Vagina (tissue), 2 donors: ENCODE measurements at regions not wholly inside any gene's neighbourhood (a gene's known extent, or its start where the extent isn't known, plus 50 kb on each side); places are given as distances from the start of the nearest gene placed in this dataset.

Source experiments
- POLR2A ChIP-seq, 2 donors: fragments of 450-650 bp; IDR thresholded peaks; one replicate each; pipeline ENCODE4 v1.6.1; 2017; ENCODE audit warnings: antibody characterized with exemption in 2 of 2, mild to moderate bottlenecking in 2 of 2, moderate library complexity in 2 of 2
- POLR2AphosphoS5 ChIP-seq, 2 donors: sonication (generic); formaldehyde crosslinking; IDR thresholded peaks; one replicate each; pipeline ENCODE4 v1.9.0; 2017; ENCODE audit warnings: antibody characterized with exemption in 2 of 2, mild to moderate bottlenecking in 2 of 2, low read depth in 1 of 2; ENCODE audit not compliant: insufficient read depth in 1 of 2
- TF ChIP-seq, protein P1 (sequence below), 3 experiments: fragments of 450-650 bp in 2 of 3; fragments of 200-600 bp in 1 of 3; sonication (generic) in 1 of 3; IDR thresholded peaks; one replicate each; pipeline ENCODE4 v1.5.1; 2017 to 2019; ENCODE audit warnings: antibody characterized with exemption in 3 of 3, mild to moderate bottlenecking in 2 of 3, moderate library complexity in 2 of 3

DNA sequence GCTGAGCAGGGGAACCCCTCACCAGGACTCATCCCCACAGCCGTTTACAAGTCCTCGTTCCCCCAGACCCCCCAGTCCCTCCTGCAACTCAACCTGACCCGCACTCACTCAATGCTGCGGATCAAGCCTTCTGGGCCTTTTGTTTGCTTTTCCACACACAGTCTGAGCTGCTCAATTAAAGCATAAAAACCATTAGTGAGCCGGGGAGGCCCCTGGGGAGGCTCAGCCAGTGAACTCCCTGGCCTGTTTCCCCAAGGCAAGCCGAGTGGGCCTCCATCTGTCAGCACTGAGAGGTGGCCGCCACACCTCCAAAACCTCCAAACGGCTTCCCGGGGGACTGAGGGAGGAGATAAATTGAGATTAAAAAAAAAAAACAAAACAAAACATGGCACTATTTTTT lies 158.5 kb downstream of the SHOX start:
- TF ChIP-seq, protein P1, sequence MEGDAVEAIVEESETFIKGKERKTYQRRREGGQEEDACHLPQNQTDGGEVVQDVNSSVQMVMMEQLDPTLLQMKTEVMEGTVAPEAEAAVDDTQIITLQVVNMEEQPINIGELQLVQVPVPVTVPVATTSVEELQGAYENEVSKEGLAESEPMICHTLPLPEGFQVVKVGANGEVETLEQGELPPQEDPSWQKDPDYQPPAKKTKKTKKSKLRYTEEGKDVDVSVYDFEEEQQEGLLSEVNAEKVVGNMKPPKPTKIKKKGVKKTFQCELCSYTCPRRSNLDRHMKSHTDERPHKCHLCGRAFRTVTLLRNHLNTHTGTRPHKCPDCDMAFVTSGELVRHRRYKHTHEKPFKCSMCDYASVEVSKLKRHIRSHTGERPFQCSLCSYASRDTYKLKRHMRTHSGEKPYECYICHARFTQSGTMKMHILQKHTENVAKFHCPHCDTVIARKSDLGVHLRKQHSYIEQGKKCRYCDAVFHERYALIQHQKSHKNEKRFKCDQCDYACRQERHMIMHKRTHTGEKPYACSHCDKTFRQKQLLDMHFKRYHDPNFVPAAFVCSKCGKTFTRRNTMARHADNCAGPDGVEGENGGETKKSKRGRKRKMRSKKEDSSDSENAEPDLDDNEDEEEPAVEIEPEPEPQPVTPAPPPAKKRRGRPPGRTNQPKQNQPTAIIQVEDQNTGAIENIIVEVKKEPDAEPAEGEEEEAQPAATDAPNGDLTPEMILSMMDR (IDR thresholded peaks at IDR 0.05): no peak
- TF ChIP-seq POLR2A (IDR thresholded peaks at IDR 0.05) (no peak), POLR2AphosphoS5 (IDR thresholded peaks at IDR 0.05; ENCODE audit: insufficient read depth in 1 of 2, low read depth in 1 of 2) (no peak)
